HepG2 (cell line): ENCODE measurements at regions not wholly inside any gene's neighbourhood (a gene's known extent, or its start where the extent isn't known, plus 50 kb on each side); places are given as distances from the start of the nearest gene placed in this dataset.

Experiments used
- ATAC-seq: fragments of 200-7000 bp; cut with Tn5 transposase; 3 replicates; pipeline ENCODE4 v1.9.1; 2020; ENCODE audit warnings: mild to moderate bottlenecking, moderate library complexity
- BruUV-seq: library from RNA; stranded (reverse); fragments of 400-500 nt; replicated peaks from 2 replicates; lab custom pipeline; 2021; lab: Mats Ljungman, UMichigan
- CTCF ChIA-PET: fragments of 300-600 bp; formaldehyde crosslinking; extraction: SDS; loops from one replicate; lab custom pipeline; 2021; ENCODE audit warnings: low total read pairs, inconsistent platforms, low intra/inter-chr PET ratio; lab: Yijun Ruan, JAX
- POLR2A ChIA-PET: fragments of 350-600 bp; sonication (Branson Sonifier 250); formaldehyde crosslinking; loops from one replicate; lab custom pipeline; 2020; ENCODE audit warnings: antibody characterized with exemption, inconsistent platforms; lab: Yijun Ruan, JAX
- DNase-seq: peaks from one replicate; pipeline ENCODE4 v3.0.0-alpha.2; 2015; ENCODE audit warnings: low spot score
- FAIRE-seq: peaks from 3 replicates; lab custom pipeline; 2011; peaks lifted over from hg19 to GRCh38; lab: Jason Lieb, UNC
- H2AFZ ChIP-seq: one replicate; pipeline ENCODE4 v1.6.1; 2011; ENCODE audit warnings: low read length, inconsistent platforms
- H3K27ac ChIP-seq: fragments of 300-600 bp; 3 replicates; pipeline ENCODE4 v1.8.0; 2011; ENCODE audit warnings: mixed run types, mild to moderate bottlenecking, mixed read lengths, low read length, inconsistent platforms; ENCODE audit not compliant: insufficient read depth; ENCODE audit errors: extremely low read length
- H3K27me3 ChIP-seq, 2 experiments: fragments of 200-600 bp in 1 of 2; 2 replicates in 1 of 2; 3 replicates in 1 of 2; pipeline versions ENCODE4 v1.6.0 to v1.8.0; 2011; ENCODE audit warnings: low read length in 2 of 2, mild to moderate bottlenecking in 2 of 2, moderate library complexity in 2 of 2, inconsistent platforms in 1 of 2; ENCODE audit not compliant: insufficient read depth in 2 of 2, control insufficient read depth in 1 of 2
- H3K36me3 ChIP-seq, 2 experiments: fragments of 200-600 bp in 1 of 2; replicated peaks in 1 of 2; 2 replicates in 1 of 2; 3 replicates in 1 of 2; pipeline versions ENCODE4 v1.5.1 to v1.8.0; 2011; ENCODE audit warnings: low read length in 2 of 2, inconsistent platforms in 1 of 2; ENCODE audit not compliant: insufficient read depth in 2 of 2, control insufficient read depth in 1 of 2
- H3K4me1 ChIP-seq: 2 replicates; pipeline ENCODE4 v1.5.1; 2012; ENCODE audit warnings: low read length, inconsistent platforms; ENCODE audit not compliant: insufficient read depth
- H3K4me2 ChIP-seq: 2 replicates; pipeline ENCODE4 v1.6.0; 2011; ENCODE audit warnings: low read depth, low read length, inconsistent platforms
- H3K4me3 ChIP-seq, 3 experiments: fragments of 200-600 bp in 1 of 3; sonication (generic), shearing (Covaris generic) in 1 of 3; replicated peaks in 1 of 3; 2 replicates each; pipeline ENCODE4 v1.5.1; 2011 to 2016; ENCODE audit warnings: low read length in 3 of 3, inconsistent platforms in 2 of 3, low read depth in 2 of 3, mild to moderate bottlenecking in 2 of 3, control low read depth in 1 of 3, mixed read lengths in 1 of 3; ENCODE audit not compliant: insufficient read depth in 1 of 3
- H3K79me2 ChIP-seq: one replicate; pipeline ENCODE4 v1.6.1; 2011; ENCODE audit warnings: low read length, inconsistent platforms; ENCODE audit not compliant: insufficient read depth
- H3K9ac ChIP-seq: 2 replicates; pipeline ENCODE4 v1.6.0; 2011; ENCODE audit warnings: mild to moderate bottlenecking, low read depth, low read length, inconsistent platforms; ENCODE audit not compliant: insufficient read depth
- H3K9me3 ChIP-seq: 2 replicates; pipeline ENCODE4 v1.5.1; 2012; ENCODE audit warnings: mild to moderate bottlenecking, low read length
- H4K20me1 ChIP-seq: 2 replicates; pipeline ENCODE4 v1.6.0; 2011; ENCODE audit warnings: inconsistent platforms, mild to moderate bottlenecking, low read length, moderate library complexity; ENCODE audit not compliant: insufficient read depth
- BORCS8-MEF2B ChIP-seq: sonication (generic); formaldehyde crosslinking; IDR thresholded peaks from 2 replicates; pipeline ENCODE4 v1.8.0; 2022; ENCODE audit warnings: mild to moderate bottlenecking, missing genetic modification reagents
- CENPT ChIP-seq: sonication (generic); formaldehyde crosslinking; IDR thresholded peaks from 2 replicates; pipeline ENCODE4 v1.8.0; 2022; ENCODE audit warnings: low read depth, mild to moderate bottlenecking, moderate library complexity, missing genetic modification reagents
- HIVEP1 ChIP-seq: sonication (generic); formaldehyde crosslinking; IDR thresholded peaks from 2 replicates; pipeline ENCODE4 v1.4.0; 2020; ENCODE audit warnings: mild to moderate bottlenecking, missing genetic modification reagents
- HOXA3 ChIP-seq: sonication (generic); formaldehyde crosslinking; IDR thresholded peaks from 2 replicates; pipeline ENCODE4 v1.5.0; 2020; ENCODE audit warnings: missing genetic modification reagents
- HOXD1 ChIP-seq: sonication (generic); formaldehyde crosslinking; IDR thresholded peaks from 2 replicates; pipeline ENCODE4 v1.5.0; 2020; ENCODE audit warnings: missing genetic modification reagents
- NFATC3 ChIP-seq: sonication (generic); formaldehyde crosslinking; IDR thresholded peaks from 2 replicates; pipeline ENCODE4 v1.5.1; 2020; ENCODE audit warnings: mild to moderate bottlenecking, missing genetic modification reagents
- RXRA ChIP-seq: sonication (generic); formaldehyde crosslinking; IDR thresholded peaks from 2 replicates; pipeline ENCODE4 v1.5.1; 2020; ENCODE audit warnings: missing genetic modification reagents
- SAP130 ChIP-seq: IDR thresholded peaks from 2 replicates; pipeline ENCODE4 v1.6.1; 2016; ENCODE audit warnings: low read depth
- SCMH1 ChIP-seq: sonication (generic); formaldehyde crosslinking; IDR thresholded peaks from 2 replicates; pipeline ENCODE4 v1.9.0; 2021; ENCODE audit warnings: missing genetic modification reagents, mild to moderate bottlenecking, borderline replicate concordance
- ZFP36L2 ChIP-seq: sonication (generic); formaldehyde crosslinking; IDR thresholded peaks from 2 replicates; pipeline ENCODE4 v1.4.0; 2020; ENCODE audit warnings: missing genetic modification reagents
- ZKSCAN5 ChIP-seq: sonication (generic); formaldehyde crosslinking; IDR thresholded peaks from 2 replicates; pipeline ENCODE4 v1.5.1; 2020; ENCODE audit warnings: mild to moderate bottlenecking, missing genetic modification reagents
- ZNF235 ChIP-seq: sonication (generic); formaldehyde crosslinking; IDR thresholded peaks from 2 replicates; pipeline ENCODE4 v1.8.1; 2023; ENCODE audit warnings: mild to moderate bottlenecking, missing genetic modification reagents, borderline replicate concordance
- ZNF326 ChIP-seq: sonication (generic); formaldehyde crosslinking; IDR thresholded peaks from 2 replicates; pipeline ENCODE4 v1.4.0; 2020; ENCODE audit warnings: missing genetic modification reagents, borderline replicate concordance
- ZNF382 ChIP-seq: sonication (generic); formaldehyde crosslinking; IDR thresholded peaks from 2 replicates; pipeline ENCODE4 v1.5.0; 2020; ENCODE audit warnings: missing genetic modification reagents, mild to moderate bottlenecking, borderline replicate concordance
- ZNF451 ChIP-seq: sonication (generic); formaldehyde crosslinking; IDR thresholded peaks from 2 replicates; pipeline ENCODE4 v1.5.0; 2020; ENCODE audit warnings: mild to moderate bottlenecking, missing genetic modification reagents
- ZNF609 ChIP-seq: sonication (generic); formaldehyde crosslinking; IDR thresholded peaks from 2 replicates; pipeline ENCODE4 v1.4.0; 2020; ENCODE audit warnings: mild to moderate bottlenecking, missing genetic modification reagents, borderline replicate concordance
- WGBS: methylation state at CpG from one replicate; pipeline ENCODE4 v1.1.6; 2017; ENCODE audit warnings: low lambda C conversion rate; 5-methylcytosine and 5-hydroxymethylcytosine counted together
- in situ Hi-C: cut with HindIII; loops from 2 replicates; pipeline ENCODE4 v1.10.0; 2017; ENCODE audit warnings: low pct_unique_long_range_greater_than_20kb; ENCODE audit not compliant: extremely low pct_ligation_motif_present
- intact Hi-C: fragments of 100-400 bp; cut with micrococcal nuclease; formaldehyde crosslinking; loops from one replicate; pipeline ENCODE4 v1.10.0; 2022; ENCODE audit not compliant: unreplicated experiment
- TF ChIP-seq, protein P1 (sequence below): sonication (generic); formaldehyde crosslinking; IDR thresholded peaks from 2 replicates; pipeline ENCODE4 v1.5.1; 2020; ENCODE audit warnings: mild to moderate bottlenecking, missing genetic modification reagents

DNA sequence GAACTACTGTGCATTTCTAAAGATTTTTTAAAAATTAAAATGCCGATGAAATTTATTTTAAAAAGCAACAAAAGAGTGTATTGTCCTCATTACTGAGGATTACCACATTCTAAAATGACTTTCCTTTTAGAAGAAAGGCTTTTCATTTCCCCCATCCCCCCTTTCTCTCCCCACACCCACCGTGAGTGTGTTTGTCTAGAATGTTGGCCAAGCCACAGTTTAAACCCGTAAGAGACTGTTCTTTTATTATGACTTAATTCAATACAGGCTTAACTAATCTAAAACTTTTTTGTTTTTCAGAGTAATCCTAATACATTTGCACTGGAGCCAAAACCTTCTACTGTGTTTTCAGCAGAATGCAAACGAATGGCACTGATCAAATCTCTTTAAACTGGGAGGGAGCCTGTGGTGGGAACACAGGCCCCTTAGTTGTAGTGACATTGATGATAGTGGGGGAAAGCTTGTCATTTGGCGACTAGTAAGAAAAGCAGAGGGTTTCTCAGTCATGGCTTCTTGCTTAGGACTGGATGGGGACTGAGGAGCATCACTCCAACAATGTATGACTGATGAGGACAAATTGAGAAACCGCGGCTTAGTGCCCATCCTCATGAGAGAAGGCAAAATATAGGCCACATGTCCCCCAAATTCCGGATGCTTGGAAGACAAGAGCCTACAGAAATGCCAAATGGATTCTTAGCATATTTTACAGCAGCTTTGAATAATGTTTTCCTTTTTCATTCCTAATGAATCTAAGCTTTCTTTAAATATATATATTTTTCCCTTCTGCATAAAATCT, 154.0 kb upstream of the SMIM21 start (continued):
- TF ChIP-seq ZNF609 (CRISPR knock-in tag) (no peak), ZNF235 (CRISPR knock-in tag) (no peak), RXRA (CRISPR knock-in tag) (no peak), SAP130 (no peak), CENPT (CRISPR knock-in tag) (no peak), HIVEP1 (CRISPR knock-in tag) (no peak), ZNF382 (CRISPR knock-in tag) (no peak)

- Histone ChIP-seq H3K4me3 (no peak overlapping the region), H3K27me3 (no peaks in the 10 kb centered on the region; a peak in 1 of 5 replicates), H4K20me1 (no peaks in the 10 kb centered on the region), H3K27ac (no peak overlapping the region), H2AFZ (no peak overlapping the region), H3K9me3 (no peaks in the 10 kb centered on the region), H3K79me2 (no peaks in the 10 kb centered on the region), H3K4me2 (no peak overlapping the region), H3K36me3 (no peaks in the 10 kb centered on the region), H3K9ac (no peak overlapping the region), H3K4me1 (no peaks in the 10 kb centered on the region)
- BruUV-seq: no TSS peak
- in situ Hi-C loops: no loop called here
- POLR2A ChIA-PET: no interaction called here
- intact Hi-C loops: no loop called here
- 22% methylated on average over 3 of the region's 3 CpGs for WGBS
- no peak for FAIRE-seq
- CTCF ChIA-PET: no interaction called here
- no peak for ATAC-seq
- DNase-seq: no peak
- TF ChIP-seq NFATC3: no peak
- TF ChIP-seq ZFP36L2 (CRISPR knock-in tag): no peak
- TF ChIP-seq BORCS8-MEF2B (CRISPR knock-in tag): no peak
- TF ChIP-seq ZNF326 (CRISPR knock-in tag): no peak
- TF ChIP-seq, protein P1, sequence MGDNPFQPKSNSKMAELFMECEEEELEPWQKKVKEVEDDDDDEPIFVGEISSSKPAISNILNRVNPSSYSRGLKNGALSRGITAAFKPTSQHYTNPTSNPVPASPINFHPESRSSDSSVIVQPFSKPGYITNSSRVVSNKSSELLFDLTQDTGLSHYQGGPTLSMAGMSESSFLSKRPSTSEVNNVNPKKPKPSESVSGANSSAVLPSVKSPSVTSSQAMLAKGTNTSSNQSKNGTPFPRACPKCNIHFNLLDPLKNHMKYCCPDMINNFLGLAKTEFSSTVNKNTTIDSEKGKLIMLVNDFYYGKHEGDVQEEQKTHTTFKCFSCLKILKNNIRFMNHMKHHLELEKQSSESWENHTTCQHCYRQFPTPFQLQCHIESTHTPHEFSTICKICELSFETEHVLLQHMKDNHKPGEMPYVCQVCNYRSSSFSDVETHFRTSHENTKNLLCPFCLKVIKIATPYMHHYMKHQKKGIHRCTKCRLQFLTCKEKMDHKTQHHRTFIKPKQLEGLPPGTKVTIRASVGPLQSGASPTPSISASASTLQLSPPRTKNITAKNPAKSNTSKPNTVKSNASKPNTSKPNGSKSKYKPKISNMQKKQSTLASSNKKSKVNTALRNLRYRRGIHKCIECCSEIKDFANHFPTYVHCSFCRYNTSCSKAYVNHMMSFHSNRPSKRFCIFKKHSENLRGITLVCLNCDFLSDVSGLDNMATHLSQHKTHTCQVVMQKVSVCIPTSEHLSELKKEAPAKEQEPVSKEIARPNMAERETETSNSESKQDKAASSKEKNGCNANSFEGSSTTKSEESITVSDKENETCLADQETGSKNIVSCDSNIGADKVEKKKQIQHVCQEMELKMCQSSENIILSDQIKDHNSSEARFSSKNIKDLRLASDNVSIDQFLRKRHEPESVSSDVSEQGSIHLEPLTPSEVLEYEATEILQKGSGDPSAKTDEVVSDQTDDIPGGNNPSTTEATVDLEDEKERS (CRISPR knock-in tag): no peak
- no peak for TF ChIP-seq HOXA3 (CRISPR knock-in tag)
- TF ChIP-seq ZNF451 (CRISPR knock-in tag): no peak
- no peak for TF ChIP-seq SCMH1 (CRISPR knock-in tag)
- no peak for TF ChIP-seq HOXD1
- TF ChIP-seq ZKSCAN5 (CRISPR knock-in tag): no peak
Observed at GRCh38 chr18:75574187-75574586, 146.7 kb upstream of the SMIM21 start.
